Adipocyte (in vitro differentiated cells): ENCODE measurements at regions not wholly inside any gene's neighbourhood (a gene's known extent, or its start where the extent isn't known, plus 50 kb on each side); places are given as distances from the start of the nearest gene placed in this dataset.
"Not testable (repeated sequence)": the region's sequence is repeated elsewhere in the genome, so short reads cannot be mapped to it uniquely, and the experiment has no call there.

Source experiments
- DNase-seq: peaks from one replicate; pipeline ENCODE4 v3.0.0-alpha.2; 2015; ENCODE audit warnings: low read depth
- H3K27me3 ChIP-seq: replicated peaks from 2 replicates; pipeline ENCODE4 v1.7.0; 2013; ENCODE audit warnings: mild to moderate bottlenecking, low read length, moderate library complexity; ENCODE audit not compliant: control insufficient read depth, insufficient read depth
- H3K36me3 ChIP-seq: 2 replicates; pipeline ENCODE4 v1.7.0; 2013; ENCODE audit warnings: low read length, mild to moderate bottlenecking, moderate library complexity; ENCODE audit not compliant: control insufficient read depth, insufficient read depth, severe bottlenecking
- H3K4me1 ChIP-seq: 2 replicates; pipeline ENCODE4 v1.7.0; 2013; ENCODE audit warnings: mild to moderate bottlenecking, low read length, moderate library complexity; ENCODE audit not compliant: control insufficient read depth, insufficient read depth
- H3K4me3 ChIP-seq: 2 replicates; pipeline ENCODE4 v1.7.0; 2013; ENCODE audit warnings: mild to moderate bottlenecking, low read length, moderate library complexity
- H3K9ac ChIP-seq: 2 replicates; pipeline ENCODE4 v1.7.0; 2013; ENCODE audit warnings: mild to moderate bottlenecking, low read length, moderate library complexity
- H3K9me3 ChIP-seq: 2 replicates; pipeline ENCODE4 v1.7.0; 2013; ENCODE audit warnings: mild to moderate bottlenecking, low read length, moderate library complexity; ENCODE audit not compliant: control insufficient read depth

GRCh38 chr11:38718659-38719058, 2120.6 kb upstream of the RAG2 start:
- no peaks in the 10 kb centered on the region for H3K36me3 ChIP-seq
- H3K4me1 ChIP-seq = no peaks in the 10 kb centered on the region
- H3K4me3 ChIP-seq = no peak overlapping the region
- no peak overlapping the region for H3K9ac ChIP-seq
- H3K27me3 ChIP-seq = no peaks in the 10 kb centered on the region
- DNase-seq = no peak
- H3K9me3 ChIP-seq = no peaks in the 10 kb centered on the region

- Histone ChIP-seq H3K9me3 (no peaks in the 10 kb centered on the region), H3K4me3 (no peak overlapping the region)
Measured at GRCh38 chr11:38718049-38718448, 2120.0 kb upstream of the RAG2 start.

GRCh38 chr11:38711110-38711509, 2113.1 kb upstream of the RAG2 start:
- H3K4me1 ChIP-seq = no peaks in the 10 kb centered on the region
- no peak overlapping the region for H3K4me3 ChIP-seq
- peaks cover 6% of the 10 kb centered on the region for H3K9me3 ChIP-seq
- no peaks in the 10 kb centered on the region for H3K27me3 ChIP-seq
- no peak for DNase-seq
- H3K9ac ChIP-seq = no peak overlapping the region
- H3K36me3 ChIP-seq = no peaks in the 10 kb centered on the region

More at GRCh38 chr11:38718049-38718448, 2120.0 kb upstream of the RAG2 start:
- Histone ChIP-seq H3K9ac (no peak overlapping the region), H3K4me1 (no peaks in the 10 kb centered on the region), H3K36me3 (no peaks in the 10 kb centered on the region), H3K27me3 (no peaks in the 10 kb centered on the region)
- DNase-seq = no peak

- no peak overlapping the region for H3K9ac ChIP-seq
- no peaks in the 10 kb centered on the region for H3K4me1 ChIP-seq
- no peak for DNase-seq
- no peak overlapping the region for H3K4me3 ChIP-seq
- no peaks in the 10 kb centered on the region for H3K36me3 ChIP-seq
- no peaks in the 10 kb centered on the region for H3K27me3 ChIP-seq
- H3K9me3 ChIP-seq = peaks cover 6% of the 10 kb centered on the region
Measured at GRCh38 chr11:38710262-38710661, 2112.2 kb upstream of the RAG2 start.

DNA sequence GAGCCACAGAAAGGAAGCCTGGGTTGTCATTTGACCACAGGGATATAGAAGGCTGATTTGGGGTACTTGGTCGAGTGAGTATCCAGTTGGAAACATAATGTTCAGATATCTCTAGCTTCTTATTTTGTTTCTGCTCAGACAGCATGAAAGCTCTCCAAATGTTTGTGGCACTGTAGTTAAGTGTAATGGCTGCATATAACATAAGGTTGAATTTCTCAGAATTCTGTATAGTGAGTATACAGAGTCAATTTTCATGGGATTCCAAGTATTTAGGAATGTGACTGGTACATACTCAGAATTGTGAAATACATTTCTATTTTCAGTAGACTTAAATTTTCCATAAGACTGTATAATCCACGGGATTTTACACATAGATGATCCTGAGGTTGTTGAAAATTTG, 2102.1 kb upstream of the RAG2 start:
- DNase-seq = no peak

GRCh38 chr11:38693306-38693705, 2095.3 kb upstream of the RAG2 start:
- Histone ChIP-seq H3K36me3 (no peaks in the 10 kb centered on the region), H3K9me3 (no peaks in the 10 kb centered on the region), H3K4me3 (no peak overlapping the region), H3K27me3 (no peaks in the 10 kb centered on the region), H3K4me1 (no peaks in the 10 kb centered on the region), H3K9ac (no peak overlapping the region)
- no peak for DNase-seq

More for the DNA sequence above, 2102.1 kb upstream of the RAG2 start:
- Histone ChIP-seq H3K4me1 (no peaks in the 10 kb centered on the region), H3K9ac (no peak overlapping the region), H3K27me3 (no peaks in the 10 kb centered on the region), H3K4me3 (no peak overlapping the region), H3K9me3 (peaks cover 4% of the 10 kb centered on the region), H3K36me3 (no peaks in the 10 kb centered on the region)

- H3K27me3 ChIP-seq, H3K36me3 ChIP-seq, H3K4me3 ChIP-seq, H3K4me1 ChIP-seq, DNase-seq, H3K9me3 ChIP-seq, H3K9ac ChIP-seq: not testable (repeated sequence)
Measured at GRCh38 chr11:38690211-38690610, 2092.2 kb upstream of the RAG2 start.

DNA sequence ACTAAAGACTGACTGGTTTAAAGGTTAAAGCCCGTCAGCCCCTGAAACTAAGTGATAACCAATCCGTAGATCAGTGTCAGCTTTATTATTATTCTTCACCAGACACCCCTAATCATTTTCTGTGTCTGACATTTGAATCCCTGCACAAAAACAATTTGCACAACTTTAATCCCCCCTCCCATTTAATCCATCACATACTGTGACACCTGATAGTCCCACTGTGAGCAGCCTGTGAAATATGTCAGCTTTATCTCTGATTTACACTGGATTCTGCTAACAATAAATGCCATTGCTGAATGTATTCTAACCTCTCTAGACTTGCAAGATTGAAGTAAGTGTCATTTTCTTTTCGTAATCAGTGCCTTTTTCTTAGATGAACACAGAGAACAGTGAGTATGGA, 2089.0 kb upstream of the RAG2 start:
- Histone ChIP-seq H3K36me3 (no peaks in the 10 kb centered on the region), H3K27me3 (no peaks in the 10 kb centered on the region), H3K4me3 (no peak overlapping the region), H3K9me3 (no peaks in the 10 kb centered on the region), H3K4me1 (no peaks in the 10 kb centered on the region), H3K9ac (no peak overlapping the region)
- no peak for DNase-seq

- no peak overlapping the region for H3K4me3 ChIP-seq
- no peaks in the 10 kb centered on the region for H3K27me3 ChIP-seq
- H3K9me3 ChIP-seq = no peaks in the 10 kb centered on the region
- no peaks in the 10 kb centered on the region for H3K4me1 ChIP-seq
- DNase-seq = no peak
- no peak overlapping the region for H3K9ac ChIP-seq
- H3K36me3 ChIP-seq = no peaks in the 10 kb centered on the region
Measured at GRCh38 chr11:38683484-38683883, 2085.4 kb upstream of the RAG2 start.

- Histone ChIP-seq H3K9me3 (no peaks in the 10 kb centered on the region), H3K9ac (no peak overlapping the region), H3K36me3 (no peaks in the 10 kb centered on the region), H3K27me3 (no peaks in the 10 kb centered on the region), H3K4me1 (no peaks in the 10 kb centered on the region), H3K4me3 (no peak overlapping the region)
- DNase-seq = no peak
Measured at GRCh38 chr11:38680746-38681145, 2082.7 kb upstream of the RAG2 start.

DNA sequence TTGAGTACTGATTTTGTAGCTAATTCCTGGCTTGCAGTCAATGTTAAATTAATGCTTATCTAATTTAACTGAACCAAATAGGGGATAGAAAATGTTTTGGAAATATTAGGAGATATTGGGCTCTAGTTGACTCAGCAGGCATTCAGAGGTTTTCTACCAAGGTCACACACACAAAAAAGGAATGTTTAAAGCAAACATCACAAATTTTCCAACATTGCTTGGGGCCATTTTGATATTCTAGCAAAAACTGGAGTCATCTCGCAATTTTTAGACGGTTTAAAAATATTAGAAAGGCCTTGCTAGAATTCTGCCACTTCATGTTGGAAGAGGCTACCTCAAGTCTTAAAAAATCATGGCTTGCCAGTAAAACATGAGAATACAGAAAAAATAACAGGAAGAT, 2082.1 kb upstream of the RAG2 start:
- DNase-seq = no peak
- no peaks in the 10 kb centered on the region for H3K9me3 ChIP-seq
- no peak overlapping the region for H3K9ac ChIP-seq
- H3K4me1 ChIP-seq = no peaks in the 10 kb centered on the region
- H3K27me3 ChIP-seq = no peaks in the 10 kb centered on the region
- H3K36me3 ChIP-seq = no peaks in the 10 kb centered on the region
- no peak overlapping the region for H3K4me3 ChIP-seq

DNA sequence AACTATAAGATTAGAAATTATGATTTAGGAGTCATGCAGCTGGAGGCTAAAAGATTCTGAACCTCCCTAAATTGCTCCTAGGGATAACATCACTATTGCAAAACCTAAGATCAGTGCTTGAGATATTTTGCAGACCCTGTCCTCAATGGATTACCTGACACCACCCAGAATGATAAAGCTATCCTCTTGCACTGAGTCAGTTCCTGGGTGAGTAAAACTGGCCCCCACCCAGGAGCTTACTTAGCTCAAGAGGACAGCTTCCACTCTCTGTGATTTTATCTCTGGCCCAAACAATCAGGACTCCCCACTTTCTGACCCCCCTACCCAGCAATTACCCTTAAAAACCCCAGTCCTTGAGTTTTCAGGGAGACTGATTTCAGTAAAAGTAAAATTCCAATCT, 2074.4 kb upstream of the RAG2 start:
- H3K4me1 ChIP-seq = no peaks in the 10 kb centered on the region
- H3K27me3 ChIP-seq = no peaks in the 10 kb centered on the region
- no peak for DNase-seq
- H3K4me3 ChIP-seq = no peak overlapping the region
- H3K36me3 ChIP-seq = no peaks in the 10 kb centered on the region
- no peaks in the 10 kb centered on the region for H3K9me3 ChIP-seq
- H3K9ac ChIP-seq = no peak overlapping the region
